GM23338 (cell line): ENCODE measurements at regions not wholly inside any gene's neighbourhood (a gene's known extent, or its start where the extent isn't known, plus 50 kb on each side); places are given as distances from the start of the nearest gene placed in this dataset.

Experiments used
- ATAC-seq: fragments of 200-7000 bp; cut with Tn5 transposase; 3 replicates; pipeline ENCODE4 v1.9.1; 2020
- DNase-seq: peaks from one replicate; pipeline ENCODE4 v3.0.0-alpha.2; 2015; ENCODE audit warnings: low spot score
- H2AFZ ChIP-seq: fragments of 200-600 bp; sonication (generic); 2 replicates; pipeline ENCODE4 v1.8.0; 2016; ENCODE audit warnings: antibody characterized with exemption, mild to moderate bottlenecking, moderate library complexity
- H3F3A ChIP-seq: fragments of 200-600 bp; sonication (generic); replicated peaks from 2 replicates; pipeline ENCODE4 v1.8.0; 2017; ENCODE audit warnings: antibody characterized with exemption, mixed run types, low read depth
- H3K27ac ChIP-seq: fragments of 200-600 bp; sonication (generic); 2 replicates; pipeline ENCODE4 v1.6.1; 2016; ENCODE audit warnings: low read depth
- H3K27me3 ChIP-seq: fragments of 200-600 bp; sonication (generic); 2 replicates; pipeline ENCODE4 v1.8.0; 2016; ENCODE audit warnings: mild to moderate bottlenecking, mixed run types, moderate library complexity; ENCODE audit not compliant: insufficient read depth
- H3K36me3 ChIP-seq: fragments of 200-600 bp; sonication (generic); 2 replicates; pipeline ENCODE4 v1.8.0; 2016; ENCODE audit warnings: mild to moderate bottlenecking; ENCODE audit not compliant: insufficient read depth
- H3K4me1 ChIP-seq: fragments of 200-600 bp; sonication (generic); 2 replicates; pipeline ENCODE4 v1.8.0; 2016; ENCODE audit warnings: mild to moderate bottlenecking, moderate library complexity; ENCODE audit not compliant: insufficient read depth
- H3K4me2 ChIP-seq: fragments of 200-600 bp; sonication (generic); 2 replicates; pipeline ENCODE4 v1.7.1; 2017; ENCODE audit warnings: mixed run types
- H3K4me3 ChIP-seq: fragments of 200-600 bp; sonication (generic); 2 replicates; pipeline ENCODE4 v1.6.1; 2016; ENCODE audit warnings: mixed run types
- H3K79me2 ChIP-seq: fragments of 200-600 bp; sonication (generic); replicated peaks from 2 replicates; pipeline ENCODE4 v1.8.0; 2017; ENCODE audit warnings: mild to moderate bottlenecking; ENCODE audit not compliant: insufficient read depth
- H3K9me2 ChIP-seq: fragments of 200-600 bp; sonication (generic); 2 replicates; pipeline ENCODE4 v1.8.0; 2017; ENCODE audit not compliant: insufficient read depth
- H4K20me1 ChIP-seq: fragments of 200-600 bp; sonication (generic); replicated peaks from 2 replicates; pipeline ENCODE4 v1.8.0; 2017; ENCODE audit warnings: mild to moderate bottlenecking; ENCODE audit not compliant: insufficient read depth
- H3K27ac Mint-ChIP-seq: 2 replicates; pipeline ENCODE4 v1.8.0; 2020; ENCODE audit warnings: inconsistent platforms, mild to moderate bottlenecking, moderate library complexity, mixed read lengths
- H3K27me3 Mint-ChIP-seq: 3 replicates; pipeline ENCODE4 v1.8.0; 2022; ENCODE audit warnings: low read depth, mild to moderate bottlenecking, moderate library complexity, mixed read lengths, inconsistent platforms; ENCODE audit not compliant: insufficient read depth, poor library complexity
- H3K36me3 Mint-ChIP-seq: 3 replicates; pipeline ENCODE4 v1.8.0; 2021; ENCODE audit warnings: low read depth, mild to moderate bottlenecking, inconsistent platforms, moderate library complexity, mixed read lengths
- H3K4me1 Mint-ChIP-seq: 3 replicates; pipeline ENCODE4 v1.8.0; 2020; ENCODE audit warnings: mild to moderate bottlenecking, inconsistent platforms, mixed read lengths
- H3K4me3 Mint-ChIP-seq: 3 replicates; pipeline ENCODE4 v1.8.0; 2021; ENCODE audit warnings: moderate library complexity, mild to moderate bottlenecking, inconsistent platforms, mixed read lengths
- H3K9me3 Mint-ChIP-seq: 3 replicates; pipeline ENCODE4 v1.8.0; 2020; ENCODE audit warnings: moderate library complexity, mild to moderate bottlenecking, inconsistent platforms, mixed read lengths
- CTCF ChIP-seq, 2 experiments: fragments of 200-600 bp in 1 of 2; sonication (generic) in 1 of 2; conservative IDR thresholded peaks; 2 replicates each; pipeline versions ENCODE4 v1.5.1 to v1.6.1; 2016 to 2017; ENCODE audit warnings: antibody characterized with exemption in 2 of 2, low read depth in 2 of 2, mild to moderate bottlenecking in 2 of 2, moderate library complexity in 1 of 2
- ETS1 ChIP-seq: IDR thresholded peaks from 2 replicates; pipeline ENCODE4 v1.6.1; 2016; ENCODE audit warnings: antibody characterized with exemption
- EZH2 ChIP-seq: fragments of 200-600 bp; sonication (generic); IDR thresholded peaks from one replicate; pipeline ENCODE4 v1.8.0; 2017; ENCODE audit warnings: antibody characterized with exemption, mild to moderate bottlenecking, low read depth; ENCODE audit not compliant: unreplicated experiment
- EZH2phosphoT487 ChIP-seq: fragments of 200-600 bp; sonication (generic); IDR thresholded peaks from one replicate; pipeline ENCODE4 v1.8.1; 2018; ENCODE audit warnings: antibody characterized with exemption; ENCODE audit not compliant: unreplicated experiment
- NANOG ChIP-seq: IDR thresholded peaks from 2 replicates; pipeline ENCODE4 v1.6.1; 2016; ENCODE audit warnings: antibody characterized with exemption, borderline replicate concordance
- REST ChIP-seq: IDR thresholded peaks from one replicate; pipeline ENCODE4 v1.6.1; 2018; ENCODE audit warnings: antibody characterized with exemption; ENCODE audit not compliant: unreplicated experiment
- STAT1 ChIP-seq: IDR thresholded peaks from one replicate; pipeline ENCODE4 v1.6.1; 2016; ENCODE audit warnings: antibody characterized with exemption; ENCODE audit not compliant: unreplicated experiment
- ZNF114 ChIP-seq: fragments of 250-450 bp; sonication (Bioruptor Pico); IDR thresholded peaks from 2 replicates; pipeline ENCODE4 v1.5.0; 2020; ENCODE audit warnings: mild to moderate bottlenecking, moderate library complexity
- ZNF331 ChIP-seq: fragments of 250-450 bp; sonication (Bioruptor Pico); IDR thresholded peaks from 2 replicates; pipeline ENCODE4 v1.5.0; 2020; ENCODE audit warnings: low read depth, mild to moderate bottlenecking, moderate library complexity
- ZNF462 ChIP-seq: fragments of 250-450 bp; sonication (Bioruptor Pico); IDR thresholded peaks from 2 replicates; pipeline ENCODE4 v1.5.0; 2020; ENCODE audit warnings: mild to moderate bottlenecking, moderate library complexity

- TF ChIP-seq ZNF462 (CRISPR knock-in tag) (no peak), EZH2 (no peak), NANOG (no peak), ZNF331 (CRISPR knock-in tag) (no peak), ETS1 (no peak)
These were observed 59.0 kb upstream of the RBFOX3 start (continued) for GRCh38 chr17:79669861-79670260.

GRCh38 chr17:79668344-79669250 lies 57.7 kb upstream of the RBFOX3 start:
- H3K36me3 Mint-ChIP-seq, result peaks cover 5% of the 10 kb centered on the region
- ATAC-seq, result no peak
- no peak overlapping the region for H3K27ac Mint-ChIP-seq
- TF ChIP-seq EZH2phosphoT487 (no peak), ZNF114 (no peak), STAT1 (no peak), CTCF (conservative IDR thresholded peaks at IDR 0.05; ENCODE audit: low read depth in 2 of 2) (no peak), REST (no peak), ZNF331 (CRISPR knock-in tag) (no peak), NANOG (no peak)

More at GRCh38 chr17:79668344-79669250, 57.7 kb upstream of the RBFOX3 start:
- Mint-ChIP-seq H3K27me3 (peaks cover 21% of the 10 kb centered on the region), H3K4me3 (no peak overlapping the region), H3K4me1 (peaks cover 22% of the 10 kb centered on the region), H3K9me3 (peaks cover 17% of the 10 kb centered on the region)
- no peaks in the 10 kb centered on the region for H3K36me3 ChIP-seq
- H2AFZ ChIP-seq, result no peak overlapping the region
- H4K20me1 ChIP-seq, result no peaks in the 10 kb centered on the region
- no peaks in the 10 kb centered on the region for H3F3A ChIP-seq
- peaks cover 4% of the 10 kb centered on the region for H3K4me1 ChIP-seq
- no peaks in the 10 kb centered on the region for H3K27me3 ChIP-seq
- no peaks in the 10 kb centered on the region for H3K9me2 ChIP-seq
- no peak overlapping the region for H3K4me2 ChIP-seq
- DNase-seq, result no peak
- H3K4me3 ChIP-seq, result no peak overlapping the region
- no peak overlapping the region for H3K27ac ChIP-seq
- no peaks in the 10 kb centered on the region for H3K79me2 ChIP-seq
